Mucosa of descending colon (tissue), 3 donors: ENCODE measurements at regions not wholly inside any gene's neighbourhood (a gene's known extent, or its start where the extent isn't known, plus 50 kb on each side); places are given as distances from the start of the nearest gene placed in this dataset.

ENCODE experiments used
- ATAC-seq: fragments of 200-7000 bp; cut with Tn5 transposase; one replicate; pipeline ENCODE4 v1.9.1; 2020; ENCODE audit warnings: mild to moderate bottlenecking, moderate library complexity
- DNase-seq, 3 donors: peaks; one replicate each; pipeline ENCODE4 v3.0.0-alpha.2; 2020
- H3K36me3 ChIP-seq: fragments of 200-600 bp; one replicate; pipeline ENCODE4 v1.8.0; 2021; ENCODE audit warnings: low read depth, mild to moderate bottlenecking
- H3K4me1 ChIP-seq: fragments of 200-600 bp; one replicate; pipeline ENCODE4 v1.8.0; 2021; ENCODE audit warnings: low read depth, mild to moderate bottlenecking
- H3K4me3 ChIP-seq: fragments of 200-600 bp; one replicate; pipeline ENCODE4 v1.8.0; 2021; ENCODE audit warnings: mild to moderate bottlenecking
- H3K9me3 ChIP-seq: fragments of 200-600 bp; one replicate; pipeline ENCODE4 v1.8.0; 2021; ENCODE audit warnings: mild to moderate bottlenecking
- intact Hi-C, 2 donors: fragments of 100-400 bp; cut with DNase I in 1 of 2; cut with micrococcal nuclease in 1 of 2; formaldehyde crosslinking; loops; one replicate each; pipeline versions ENCODE4 v1.11.0 to v1.11.1; 2022; cut with DNase I, micrococcal nuclease
- TF ChIP-seq, protein P1 (sequence below): fragments of 200-600 bp; IDR thresholded peaks from one replicate; pipeline ENCODE4 v1.8.0; 2022; ENCODE audit warnings: antibody characterized with exemption, mild to moderate bottlenecking
- donor health status: DM: no; HTN: no; CAD: no; lungs with moderate emphysema.
- donor health status: DM: no; HTN: no; CAD: no.
- donor health status: DM: no; HTN: yes; CAD: no.

- Histone ChIP-seq H3K4me1 (peaks cover 7% of the 10 kb centered on the region), H3K4me3 (no peak overlapping the region), H3K9me3 (no peaks in the 10 kb centered on the region), H3K36me3 (no peaks in the 10 kb centered on the region)
- ATAC-seq (peak; percentile 73), DNase-seq (peak in 1 of 3 donors; percentile 45)
- intact Hi-C loops, result no loop called here
- TF ChIP-seq, protein P1, sequence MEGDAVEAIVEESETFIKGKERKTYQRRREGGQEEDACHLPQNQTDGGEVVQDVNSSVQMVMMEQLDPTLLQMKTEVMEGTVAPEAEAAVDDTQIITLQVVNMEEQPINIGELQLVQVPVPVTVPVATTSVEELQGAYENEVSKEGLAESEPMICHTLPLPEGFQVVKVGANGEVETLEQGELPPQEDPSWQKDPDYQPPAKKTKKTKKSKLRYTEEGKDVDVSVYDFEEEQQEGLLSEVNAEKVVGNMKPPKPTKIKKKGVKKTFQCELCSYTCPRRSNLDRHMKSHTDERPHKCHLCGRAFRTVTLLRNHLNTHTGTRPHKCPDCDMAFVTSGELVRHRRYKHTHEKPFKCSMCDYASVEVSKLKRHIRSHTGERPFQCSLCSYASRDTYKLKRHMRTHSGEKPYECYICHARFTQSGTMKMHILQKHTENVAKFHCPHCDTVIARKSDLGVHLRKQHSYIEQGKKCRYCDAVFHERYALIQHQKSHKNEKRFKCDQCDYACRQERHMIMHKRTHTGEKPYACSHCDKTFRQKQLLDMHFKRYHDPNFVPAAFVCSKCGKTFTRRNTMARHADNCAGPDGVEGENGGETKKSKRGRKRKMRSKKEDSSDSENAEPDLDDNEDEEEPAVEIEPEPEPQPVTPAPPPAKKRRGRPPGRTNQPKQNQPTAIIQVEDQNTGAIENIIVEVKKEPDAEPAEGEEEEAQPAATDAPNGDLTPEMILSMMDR, result no peak
Measured at GRCh38 chr2:176854062-176854461, 358.5 kb upstream of the HNRNPA3 start.

- H3K36me3 ChIP-seq, result no peaks in the 10 kb centered on the region
- no peak overlapping the region for H3K4me3 ChIP-seq
- DNase-seq (no peak), ATAC-seq (no peak)
- intact Hi-C loops, result no loop called here
- H3K9me3 ChIP-seq, result no peaks in the 10 kb centered on the region
- peaks cover 7% of the 10 kb centered on the region for H3K4me1 ChIP-seq
- TF ChIP-seq, protein P1, result no peak
Measured at GRCh38 chr2:176854878-176855277, 357.7 kb upstream of the HNRNPA3 start.

DNA sequence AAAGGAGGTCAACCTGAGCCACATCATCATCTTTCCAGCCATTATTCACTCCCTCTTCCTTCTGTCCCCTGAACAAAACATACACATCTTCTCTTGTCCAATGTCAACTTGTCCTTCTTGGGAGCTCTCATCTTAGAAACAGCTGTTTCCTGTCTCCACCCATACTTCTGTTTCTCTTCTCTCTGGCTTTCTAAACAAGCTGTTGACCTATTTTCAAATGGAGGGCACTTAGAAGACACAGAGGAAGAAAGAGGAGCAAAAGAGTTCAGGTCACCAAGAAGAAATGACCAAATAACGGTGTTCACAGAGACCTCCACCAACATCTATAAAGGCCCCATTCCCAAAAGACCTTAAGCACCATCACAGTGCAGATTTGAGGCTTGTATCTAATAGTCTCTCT lies 355.9 kb upstream of the HNRNPA3 start:
- Histone ChIP-seq H3K9me3 (no peaks in the 10 kb centered on the region), H3K4me1 (peaks cover 7% of the 10 kb centered on the region), H3K4me3 (no peak overlapping the region), H3K36me3 (no peaks in the 10 kb centered on the region)
- TF ChIP-seq, protein P1, result no peak
- intact Hi-C loops, result no loop called here
- ATAC-seq (no peak), DNase-seq (no peak)

DNA sequence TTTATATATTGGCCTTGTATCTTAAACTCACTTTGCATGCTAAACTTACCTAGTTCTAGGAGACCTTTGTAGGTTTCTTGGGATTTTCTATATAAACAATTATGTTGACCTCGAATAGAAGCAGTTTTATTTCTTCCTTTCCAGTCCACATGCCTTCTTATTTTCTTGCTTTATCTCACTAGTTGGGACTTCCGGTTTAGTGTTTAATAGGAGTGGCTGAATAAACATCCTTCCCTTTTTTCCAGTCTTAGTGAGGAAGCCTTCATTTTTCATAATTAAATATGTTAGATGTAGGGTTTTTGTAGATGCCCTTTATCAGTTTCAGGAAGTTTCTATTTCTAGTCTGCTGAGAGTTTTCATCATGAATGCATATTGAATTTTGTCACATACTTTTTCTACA lies 347.3 kb upstream of the HNRNPA3 start:
- ATAC-seq (no peak), DNase-seq (no peak)
- intact Hi-C loops, result no loop called here
- TF ChIP-seq, protein P1, result no peak
- H3K4me3 ChIP-seq, result no peak overlapping the region
- H3K4me1 ChIP-seq, result no peaks in the 10 kb centered on the region
- no peaks in the 10 kb centered on the region for H3K9me3 ChIP-seq
- no peaks in the 10 kb centered on the region for H3K36me3 ChIP-seq

- no peak for DNase-seq
- Histone ChIP-seq H3K36me3 (no peaks in the 10 kb centered on the region), H3K4me3 (no peak overlapping the region), H3K4me1 (no peaks in the 10 kb centered on the region), H3K9me3 (no peaks in the 10 kb centered on the region)
- TF ChIP-seq, protein P1, result no peak
- intact Hi-C loops, result no loop called here
- ATAC-seq, result no peak
Measured at GRCh38 chr2:176872406-176872805, 340.2 kb upstream of the HNRNPA3 start.

DNA sequence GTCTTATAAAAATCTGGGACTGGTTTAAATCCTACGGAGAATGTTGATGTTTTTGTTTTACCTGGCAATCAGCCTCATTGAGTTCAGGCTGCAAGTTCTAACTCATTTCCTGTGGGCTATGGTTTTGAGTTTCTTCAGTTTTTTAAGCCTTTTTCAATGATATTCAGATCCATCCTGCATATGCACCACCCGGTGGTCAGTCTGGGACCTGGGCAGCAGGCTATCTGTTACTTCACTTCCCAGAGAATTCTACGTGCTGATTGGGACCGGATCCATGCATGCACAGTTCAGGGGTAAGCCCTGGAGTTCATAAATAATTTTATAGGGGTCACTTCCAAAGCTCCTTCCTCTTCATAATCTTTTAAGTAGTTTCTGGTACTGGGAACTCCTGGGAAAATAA lies 339.2 kb upstream of the HNRNPA3 start:
- Histone ChIP-seq H3K9me3 (no peaks in the 10 kb centered on the region), H3K36me3 (no peaks in the 10 kb centered on the region), H3K4me1 (no peaks in the 10 kb centered on the region), H3K4me3 (no peak overlapping the region)
- intact Hi-C loops, result no loop called here
- DNase-seq (no peak), ATAC-seq (no peak)
- TF ChIP-seq, protein P1, result no peak
